ENCODE measurements at regions not wholly inside any gene's neighbourhood (a gene's known extent, or its start where the extent isn't known, plus 50 kb on each side); places are given as distances from the start of the nearest gene placed in this dataset.

GRCh38 chr16:87054856-87055255 lies 262.3 kb downstream of the C16orf95 start:
- DNase-seq (ENCODE audit: low read depth), result no peak

- no peak for DNase-seq (ENCODE audit: low read depth)
Measured at GRCh38 chr16:87056083-87056482, 261.1 kb downstream of the C16orf95 start.

- DNase-seq (ENCODE audit: low read depth), result no peak
Measured at GRCh38 chr16:87056551-87056950, 260.6 kb downstream of the C16orf95 start.

GRCh38 chr16:87057211-87057881 lies 259.8 kb downstream of the C16orf95 start:
- no peak for DNase-seq (ENCODE audit: low read depth)

- no peak for DNase-seq (ENCODE audit: low read depth)
Measured at GRCh38 chr16:87057951-87058560, 259.1 kb downstream of the C16orf95 start.

- DNase-seq (ENCODE audit: low read depth), result no peak
Measured at GRCh38 chr16:87058728-87059250, 258.4 kb downstream of the C16orf95 start.

- DNase-seq (ENCODE audit: low read depth), result no peak
Measured at GRCh38 chr16:87060034-87060986, 256.9 kb downstream of the C16orf95 start.

GRCh38 chr16:87061243-87061920 lies 255.8 kb downstream of the C16orf95 start:
- no peak for DNase-seq (ENCODE audit: low read depth)

GRCh38 chr16:87062569-87063442 lies 254.4 kb downstream of the C16orf95 start:
- DNase-seq (ENCODE audit: low read depth), result peak; percentile 23

- no peak for DNase-seq (ENCODE audit: low read depth)
Measured at GRCh38 chr16:87063543-87063942, 253.6 kb downstream of the C16orf95 start.

- DNase-seq (ENCODE audit: low read depth), result no peak
Measured at GRCh38 chr16:87064731-87065445, 252.3 kb downstream of the C16orf95 start.

GRCh38 chr16:87065446-87066132 lies 251.6 kb downstream of the C16orf95 start:
- DNase-seq (ENCODE audit: low read depth), result no peak

- DNase-seq (ENCODE audit: low read depth), result no peak
Measured at GRCh38 chr16:87066133-87067002, 250.8 kb downstream of the C16orf95 start.

GRCh38 chr16:87067003-87067556 lies 250.1 kb downstream of the C16orf95 start:
- DNase-seq (ENCODE audit: low read depth), result no peak

GRCh38 chr16:87067836-87068761 lies 249.1 kb downstream of the C16orf95 start:
- no peak for DNase-seq (ENCODE audit: low read depth)

GRCh38 chr16:87068762-87069150 lies 248.4 kb downstream of the C16orf95 start:
- DNase-seq (ENCODE audit: low read depth), result no peak

GRCh38 chr16:87070657-87071056 lies 246.5 kb downstream of the C16orf95 start:
- no peak for DNase-seq (ENCODE audit: low read depth)
